GM21619 (cell line): ENCODE measurements at regions not wholly inside any gene's neighbourhood (a gene's known extent, or its start where the extent isn't known, plus 50 kb on each side); places are given as distances from the start of the nearest gene placed in this dataset.

Experiments used
- ATAC-seq: cut with Tn5 transposase; IDR thresholded peaks from one replicate; pipeline ENCODE4 v1.9.1; 2021; ENCODE audit not compliant: unreplicated experiment

DNA sequence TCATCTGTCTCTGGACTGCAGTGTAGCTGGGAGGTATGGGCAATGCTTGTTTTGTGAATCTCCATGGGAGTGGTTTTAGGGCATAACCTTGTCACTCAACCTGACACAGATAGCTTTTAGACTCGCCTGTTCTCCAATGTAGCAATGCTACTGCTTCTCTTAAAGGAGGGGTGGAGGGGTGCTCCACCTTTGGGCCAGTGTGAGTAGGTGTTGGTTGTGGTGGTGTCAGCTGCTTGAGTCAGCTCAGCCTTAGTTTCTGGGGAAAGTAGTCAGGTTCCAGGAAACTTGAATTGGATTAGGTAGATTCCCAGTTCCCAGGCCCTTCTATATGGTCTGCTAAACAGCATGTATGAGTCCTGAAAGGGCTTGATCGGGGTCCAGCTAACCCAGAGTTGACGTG is 91.1 kb upstream of the PLPPR1 start:
- no peak for ATAC-seq

GRCh38 chr9:100938507-100938906 is 90.0 kb upstream of the PLPPR1 start:
- no peak for ATAC-seq

DNA sequence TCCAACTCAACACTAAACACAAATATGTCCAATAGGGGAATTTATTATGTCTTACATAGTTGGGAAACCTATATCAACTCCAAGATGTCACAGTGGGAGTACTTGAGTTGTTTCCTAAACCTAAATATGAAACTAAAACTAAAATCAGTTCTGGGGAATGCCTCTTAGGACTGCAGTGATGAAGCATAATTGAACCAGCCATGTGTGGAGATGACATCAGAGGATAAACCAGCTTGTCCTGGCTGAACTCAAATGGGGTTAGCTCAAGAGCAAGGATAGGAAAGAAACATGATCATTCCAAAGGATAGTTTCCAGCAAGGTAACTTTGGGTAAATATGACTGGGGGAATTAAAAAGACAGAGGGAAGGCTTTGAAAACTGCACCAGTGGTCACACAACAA is 88.9 kb upstream of the PLPPR1 start:
- ATAC-seq = no peak

- ATAC-seq = no peak
These were observed 69.3 kb upstream of the PLPPR1 start for GRCh38 chr9:100959226-100959625.
